CD4-positive, alpha-beta T cell (primary cell): ENCODE measurements at regions not wholly inside any gene's neighbourhood (a gene's known extent, or its start where the extent isn't known, plus 50 kb on each side); places are given as distances from the start of the nearest gene placed in this dataset.
A peak's percentile ranks its signal among the peaks of the same experiment; 100 is the strongest.
"Not testable (repeated sequence)": the region's sequence is repeated elsewhere in the genome, so short reads cannot be mapped to it uniquely, and the experiment has no call there.

Source experiments
- ATAC-seq: fragments of 200-7000 bp; cut with Tn5 transposase; one replicate; pipeline ENCODE4 v1.10.0; 2022; ENCODE audit warnings: mild to moderate bottlenecking; ENCODE audit not compliant: poor library complexity
- CTCF ChIA-PET: fragments of 350-600 bp; sonication (Branson Sonifier 250); formaldehyde crosslinking; loops from one replicate; lab custom pipeline; 2021; ENCODE audit warnings: antibody characterized with exemption, inconsistent platforms; lab: Charles Lee
- POLR2A ChIA-PET: fragments of 350-600 bp; sonication (Branson Sonifier 250); formaldehyde crosslinking; loops from one replicate; lab custom pipeline; 2021; ENCODE audit warnings: antibody characterized with exemption, inconsistent platforms; lab: Charles Lee
- DNase-seq, 14 experiments: peaks; one replicate each; pipeline ENCODE4 v3.0.0-alpha.2; 2013 to 2020; ENCODE audit warnings: mixed read lengths in 2 of 14
- H3K27ac ChIP-seq, 2 donors: one replicate each; pipeline versions ENCODE4 v1.5.1 to v1.7.0; 2013; ENCODE audit warnings: low read length in 2 of 2, low read depth in 1 of 2, mild to moderate bottlenecking in 1 of 2
- H3K27me3 ChIP-seq, 2 experiments: 1 replicate in 1 of 2; 2 replicates in 1 of 2; pipeline versions ENCODE4 v1.6.1 to v1.7.0; 2013; ENCODE audit warnings: low read length in 2 of 2, control low read depth in 1 of 2, mild to moderate bottlenecking in 1 of 2, moderate library complexity in 1 of 2; ENCODE audit not compliant: insufficient read depth in 2 of 2, control insufficient read depth in 1 of 2
- H3K36me3 ChIP-seq: one replicate; pipeline ENCODE4 v1.6.1; 2013; ENCODE audit warnings: low read length, control low read depth; ENCODE audit not compliant: insufficient read depth
- H3K4me1 ChIP-seq: one replicate; pipeline ENCODE4 v1.6.1; 2013; ENCODE audit warnings: low read length, control low read depth; ENCODE audit not compliant: insufficient read depth
- H3K4me3 ChIP-seq: one replicate; pipeline ENCODE4 v1.5.1; 2013; ENCODE audit warnings: mild to moderate bottlenecking, low read length, moderate library complexity
- H3K9me3 ChIP-seq, 2 experiments: 1 replicate in 1 of 2; 2 replicates in 1 of 2; pipeline versions ENCODE4 v1.6.1 to v1.7.0; 2013; ENCODE audit warnings: low read length in 2 of 2, mild to moderate bottlenecking in 2 of 2, control low read depth in 1 of 2, moderate library complexity in 1 of 2; ENCODE audit not compliant: control insufficient read depth in 1 of 2, insufficient read depth in 1 of 2
- H3K27ac Mint-ChIP-seq: one replicate; pipeline ENCODE4 v1.8.0; 2020; ENCODE audit warnings: mixed read lengths
- H3K27me3 Mint-ChIP-seq: one replicate; pipeline ENCODE4 v1.8.0; 2021; ENCODE audit warnings: mixed read lengths
- H3K36me3 Mint-ChIP-seq: one replicate; pipeline ENCODE4 v1.8.0; 2021; ENCODE audit warnings: low read depth, mixed read lengths
- H3K4me1 Mint-ChIP-seq: one replicate; pipeline ENCODE4 v1.8.0; 2021; ENCODE audit warnings: low read depth, mixed read lengths
- H3K4me3 Mint-ChIP-seq: one replicate; pipeline ENCODE4 v1.8.0; 2020; ENCODE audit warnings: mild to moderate bottlenecking, mixed read lengths
- H3K9me3 Mint-ChIP-seq: one replicate; pipeline ENCODE4 v1.8.0; 2020; ENCODE audit warnings: mixed read lengths
- CTCF ChIP-seq: fragments of 200-600 bp; IDR thresholded peaks from one replicate; pipeline ENCODE4 v1.8.0; 2022; ENCODE audit warnings: antibody characterized with exemption, mild to moderate bottlenecking
- intact Hi-C, 2 experiments: fragments of 100-400 bp; cut with DNase I in 1 of 2; cut with micrococcal nuclease in 1 of 2; formaldehyde crosslinking; loops; one replicate each; pipeline versions ENCODE4 v1.15.1 to v1.9.0; 2023 to 2025; cut with DNase I, micrococcal nuclease

GRCh38 chrX:79026742-79027141 is 81.6 kb downstream of the P2RY10 start:
- H3K9me3 Mint-ChIP-seq, DNase-seq, H3K27me3 ChIP-seq, ATAC-seq, H3K36me3 Mint-ChIP-seq, H3K27me3 Mint-ChIP-seq, H3K27ac Mint-ChIP-seq, POLR2A ChIA-PET, intact Hi-C loops, H3K27ac ChIP-seq, H3K4me3 ChIP-seq, H3K4me3 Mint-ChIP-seq, H3K4me1 Mint-ChIP-seq, H3K4me1 ChIP-seq, CTCF ChIA-PET, H3K9me3 ChIP-seq, H3K36me3 ChIP-seq: not testable (repeated sequence)

DNA sequence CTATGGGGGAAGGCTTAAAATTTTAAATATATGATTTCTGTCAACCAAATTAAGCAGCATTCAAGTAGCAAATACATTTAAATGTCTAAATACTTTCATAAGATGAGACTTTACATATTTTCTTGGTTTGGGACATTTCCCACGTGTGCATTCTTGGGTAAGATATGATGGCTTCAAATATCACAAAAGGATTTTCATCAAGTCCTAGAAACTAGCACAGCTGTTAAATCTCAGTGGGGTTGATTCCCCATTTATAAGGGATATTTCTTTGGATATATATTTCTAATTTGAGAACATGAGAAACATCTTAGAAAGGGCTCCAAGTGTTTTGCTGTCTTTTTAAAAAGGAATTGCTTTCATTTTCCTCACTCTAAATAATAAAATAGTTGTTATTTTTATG is 90.2 kb downstream of the P2RY10 start:
- H3K4me1 ChIP-seq: peaks cover 3% of the 10 kb centered on the region
- H3K4me3 ChIP-seq: no peak overlapping the region
- intact Hi-C loops: no loop called here
- no peak for TF ChIP-seq CTCF
- no peaks in the 10 kb centered on the region for H3K27me3 ChIP-seq
- Mint-ChIP-seq H3K27me3 (no peaks in the 10 kb centered on the region), H3K4me1 (peaks cover 39% of the 10 kb centered on the region), H3K27ac (peak overlapping the region; percentile 37), H3K4me3 (peak overlapping the region; percentile 27), H3K9me3 (no peaks in the 10 kb centered on the region), H3K36me3 (no peaks in the 10 kb centered on the region)
- H3K36me3 ChIP-seq: no peaks in the 10 kb centered on the region
- DNase-seq (no peak), ATAC-seq (no peak)
- no peaks in the 10 kb centered on the region for H3K9me3 ChIP-seq
- POLR2A ChIA-PET: interaction anchor here (1.5 kb wide), 1 partner anchor 235 kb away, joined by 3 read pairs; no protein-coding TSS in a partner anchor
- no peak overlapping the region for H3K27ac ChIP-seq
- CTCF ChIA-PET: no interaction called here

- DNase-seq: peak in 3 of 14 experiments; percentile 7 to 24 (median 11)
- Histone ChIP-seq H3K36me3 (no peaks in the 10 kb centered on the region), H3K27ac (no peak overlapping the region), H3K4me1 (peaks cover 3% of the 10 kb centered on the region), H3K9me3 (no peaks in the 10 kb centered on the region), H3K4me3 (no peak overlapping the region), H3K27me3 (no peaks in the 10 kb centered on the region)
- Mint-ChIP-seq H3K9me3 (no peaks in the 10 kb centered on the region), H3K36me3 (no peaks in the 10 kb centered on the region), H3K27me3 (no peaks in the 10 kb centered on the region), H3K4me1 (peaks cover 39% of the 10 kb centered on the region), H3K4me3 (no peak overlapping the region), H3K27ac (peak overlapping the region; percentile 24)
- TF ChIP-seq CTCF: peak; percentile 13
- ChIA-PET POLR2A (interaction anchor here (0.7 to 1.5 kb wide), 2 partner anchors 9 to 234 kb away, joined by 3 read pairs; no protein-coding TSS in a partner anchor), CTCF (no interaction called here)
- intact Hi-C loops: no loop called here
- ATAC-seq: no peak
Observed at GRCh38 chrX:79036157-79036880, 91.1 kb downstream of the P2RY10 start.

DNA sequence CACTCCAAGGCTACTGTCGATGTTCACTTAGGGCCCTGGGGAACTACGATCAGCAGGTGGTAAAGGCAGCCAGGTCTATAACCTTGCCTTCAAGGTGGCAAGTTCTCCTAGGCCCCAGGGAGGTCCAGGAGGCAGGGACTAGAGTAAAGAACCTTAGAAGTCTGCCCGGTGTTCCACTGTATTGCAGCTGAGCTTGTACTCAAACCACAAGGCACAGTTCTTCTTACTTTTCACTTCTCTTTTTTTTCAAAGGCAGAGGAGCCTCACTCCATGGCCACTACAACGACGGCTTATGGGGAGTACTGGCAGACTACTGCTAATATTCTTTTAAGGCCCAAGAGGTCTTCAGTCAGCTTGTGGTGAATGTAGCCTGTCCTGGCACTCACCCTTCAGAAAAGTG is 78.8 kb upstream of the GPR174 start:
- H3K9me3 Mint-ChIP-seq: no peaks in the 10 kb centered on the region
- H3K36me3 ChIP-seq: no peaks in the 10 kb centered on the region
- no peaks in the 10 kb centered on the region for H3K9me3 ChIP-seq
- no peak for TF ChIP-seq CTCF
- no peaks in the 10 kb centered on the region for H3K4me1 ChIP-seq
- CTCF ChIA-PET: no interaction called here
- H3K4me1 Mint-ChIP-seq: no peaks in the 10 kb centered on the region
- H3K36me3 Mint-ChIP-seq: peaks cover 12% of the 10 kb centered on the region
- intact Hi-C loops: no loop called here
- POLR2A ChIA-PET: no interaction called here
- H3K27ac Mint-ChIP-seq: no peak overlapping the region
- no peak overlapping the region for H3K4me3 Mint-ChIP-seq
- H3K4me3 ChIP-seq: no peak overlapping the region
- no peaks in the 10 kb centered on the region for H3K27me3 ChIP-seq
- no peak for ATAC-seq
- H3K27me3 Mint-ChIP-seq: no peaks in the 10 kb centered on the region
- H3K27ac ChIP-seq: no peak overlapping the region
- DNase-seq: no peak
